ENCODE measurements at regions not wholly inside any gene's neighbourhood (a gene's known extent, or its start where the extent isn't known, plus 50 kb on each side); places are given as distances from the start of the nearest gene placed in this dataset.
"Not testable (repeated sequence)": the region's sequence is repeated elsewhere in the genome, so short reads cannot be mapped to it uniquely, and the experiment has no call there.

DNA sequence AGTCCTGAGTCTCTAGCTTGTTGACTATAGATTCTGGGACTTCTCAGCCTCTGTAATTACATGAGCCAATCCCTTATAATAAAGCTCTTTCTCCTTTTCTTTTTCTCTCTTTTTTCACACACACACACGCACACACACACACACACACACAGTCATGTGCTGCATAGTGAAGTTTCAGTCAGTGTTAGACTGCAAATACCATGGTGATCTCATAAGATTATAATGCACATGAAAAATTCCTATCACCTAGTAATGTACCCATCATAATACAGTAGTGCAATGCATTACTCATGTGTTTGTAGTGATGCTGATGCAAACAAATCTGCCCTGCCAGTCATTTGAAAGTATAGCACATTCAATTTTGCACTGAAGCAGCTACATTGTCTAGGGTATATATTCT, 558.2 kb downstream of the SUCLG1 start:
- intact Hi-C loops (cut with micrococcal nuclease): no loop called here

- intact Hi-C loops (cut with micrococcal nuclease): no loop called here
These were observed 559.8 kb downstream of the SUCLG1 start for GRCh38 chr2:83899271-83899670.

DNA sequence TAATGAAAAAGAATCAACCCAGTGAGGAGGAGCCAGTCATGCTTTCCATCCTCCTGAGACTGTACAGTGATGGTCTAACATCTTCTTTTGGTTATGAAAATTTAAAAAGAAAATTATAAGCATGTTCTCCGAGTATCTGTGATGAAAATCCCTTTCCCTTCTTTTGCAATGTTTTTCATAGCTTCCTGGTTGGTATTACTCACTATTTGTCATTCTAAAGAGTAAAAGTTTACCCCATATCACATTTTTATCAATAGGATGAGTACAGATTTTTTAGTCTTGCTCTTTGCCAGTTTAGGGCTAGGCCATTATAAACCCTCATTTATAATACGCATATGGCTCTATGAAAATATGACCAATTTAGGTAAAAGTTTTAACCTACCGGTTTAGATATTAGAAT, 564.1 kb downstream of the SUCLG1 start:
- intact Hi-C loops (cut with micrococcal nuclease): no loop called here

DNA sequence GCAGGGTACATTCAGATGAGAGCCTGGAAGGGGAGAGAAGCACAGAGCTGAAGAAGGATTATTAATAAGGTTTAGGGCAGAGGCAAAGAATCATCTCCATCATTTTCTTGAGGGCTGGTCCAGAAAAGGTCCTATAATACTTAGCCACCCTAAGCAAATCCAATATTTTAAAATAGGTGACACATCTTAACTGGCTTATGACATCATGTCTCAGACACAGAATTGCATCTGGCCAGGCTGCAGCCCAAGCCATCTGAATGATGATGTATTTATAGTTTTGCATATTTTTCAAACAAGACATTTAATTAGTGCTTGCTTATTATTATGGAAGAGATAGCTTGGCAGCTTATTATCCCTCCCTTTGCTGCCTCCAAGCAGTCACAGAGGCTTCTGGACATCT, 571.3 kb downstream of the SUCLG1 start:
- intact Hi-C loops (cut with micrococcal nuclease): no loop called here

- intact Hi-C loops (cut with micrococcal nuclease): no loop called here
These were observed 580.0 kb downstream of the SUCLG1 start for GRCh38 chr2:83879127-83879526.

DNA sequence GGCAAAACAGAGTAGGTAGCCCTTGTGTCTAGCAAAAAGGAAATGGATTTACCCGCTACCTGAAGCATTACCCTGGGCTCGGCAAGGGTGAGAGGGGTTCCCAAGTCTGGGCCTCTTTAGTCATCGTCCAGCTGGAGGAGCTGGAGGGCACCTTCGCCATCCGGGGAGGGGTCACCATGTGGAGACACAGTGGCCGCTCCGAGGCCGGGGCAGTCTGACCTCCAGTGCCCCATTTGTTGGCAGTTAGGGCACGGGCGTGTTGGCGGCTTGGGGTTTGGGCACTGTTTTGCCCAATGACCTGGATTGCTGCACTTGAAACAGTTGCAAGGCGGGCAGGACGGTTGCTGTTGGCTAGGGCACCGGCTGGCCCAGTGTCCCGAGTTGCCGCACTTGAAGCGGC, 581.8 kb downstream of the SUCLG1 start:
- intact Hi-C loops (cut with micrococcal nuclease): not testable (repeated sequence)

DNA sequence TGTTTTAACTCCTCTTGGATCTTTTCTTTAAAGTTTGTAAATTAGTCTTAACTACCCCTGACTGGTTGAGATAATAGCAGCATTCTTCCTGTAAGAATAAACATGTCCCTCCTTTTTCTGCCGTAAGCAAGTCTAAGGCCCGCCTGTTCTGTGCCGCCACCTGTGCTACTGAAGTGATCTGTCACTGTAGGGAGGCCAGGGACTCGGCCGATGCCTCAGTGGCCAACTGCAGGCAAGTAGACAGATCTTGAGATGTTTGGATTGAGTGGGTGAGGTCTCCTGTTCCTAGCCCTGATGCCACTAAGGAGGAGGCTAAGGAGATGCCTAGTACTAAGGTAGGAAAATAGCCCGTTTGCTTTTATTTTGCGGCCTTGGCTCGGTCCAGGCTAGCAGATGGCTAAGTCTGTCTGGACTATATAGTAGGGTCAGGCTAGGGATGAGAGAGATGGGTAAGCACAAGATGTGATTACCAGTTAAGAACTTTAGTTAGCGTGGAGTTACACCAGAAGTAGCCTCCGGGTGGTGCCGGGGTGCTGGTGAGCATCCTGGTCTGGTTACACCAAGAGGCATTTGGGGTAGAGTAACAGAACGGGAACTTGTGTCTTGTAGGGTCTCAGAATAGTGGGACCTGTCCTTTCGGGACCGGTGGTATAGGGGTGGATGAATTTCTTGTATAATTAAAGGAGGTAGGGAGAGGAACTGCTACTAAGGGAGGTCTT, 584.2 kb downstream of the SUCLG1 start:
- intact Hi-C loops (cut with micrococcal nuclease): no loop called here

DNA sequence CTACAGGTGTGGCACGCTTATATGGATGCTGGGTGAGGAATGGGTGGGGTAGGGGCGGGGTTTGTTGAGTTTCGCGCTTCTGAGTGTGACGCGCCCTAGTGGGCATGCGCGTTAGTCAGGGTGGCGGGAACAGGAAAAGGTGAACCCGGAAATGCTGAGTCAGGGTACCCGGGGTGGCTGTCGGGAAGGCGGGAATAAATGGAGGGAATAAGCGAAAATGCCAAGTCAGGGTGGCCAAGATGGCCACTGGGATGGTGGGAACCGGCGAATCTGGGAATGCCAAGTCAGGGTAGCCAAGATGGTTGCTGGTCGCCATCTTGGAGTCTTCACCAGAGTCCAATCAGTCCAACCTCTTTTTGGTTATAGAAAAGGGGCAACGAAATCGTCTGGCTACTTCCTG, 585.0 kb downstream of the SUCLG1 start:
- intact Hi-C loops (cut with micrococcal nuclease): no loop called here

DNA sequence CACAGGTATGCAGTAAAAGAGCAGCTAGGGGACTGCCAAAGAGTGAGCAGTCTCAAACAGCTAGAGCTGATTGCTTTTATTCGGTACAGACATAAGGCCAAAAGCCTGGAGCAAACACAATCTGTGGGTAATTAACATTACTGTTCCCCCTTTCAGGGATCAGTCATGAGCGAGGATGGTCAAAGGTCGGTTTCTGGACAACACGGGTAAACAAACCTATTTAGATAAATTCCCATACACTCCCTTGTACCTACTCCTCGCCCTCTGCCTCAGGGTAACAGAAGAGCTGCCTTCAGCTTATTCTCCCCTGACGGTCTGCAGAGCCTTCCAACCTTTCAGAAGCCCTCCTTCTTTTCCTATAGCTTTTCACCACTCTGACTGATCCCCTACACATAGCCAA, 586.0 kb downstream of the SUCLG1 start:
- intact Hi-C loops (cut with micrococcal nuclease): no loop called here

DNA sequence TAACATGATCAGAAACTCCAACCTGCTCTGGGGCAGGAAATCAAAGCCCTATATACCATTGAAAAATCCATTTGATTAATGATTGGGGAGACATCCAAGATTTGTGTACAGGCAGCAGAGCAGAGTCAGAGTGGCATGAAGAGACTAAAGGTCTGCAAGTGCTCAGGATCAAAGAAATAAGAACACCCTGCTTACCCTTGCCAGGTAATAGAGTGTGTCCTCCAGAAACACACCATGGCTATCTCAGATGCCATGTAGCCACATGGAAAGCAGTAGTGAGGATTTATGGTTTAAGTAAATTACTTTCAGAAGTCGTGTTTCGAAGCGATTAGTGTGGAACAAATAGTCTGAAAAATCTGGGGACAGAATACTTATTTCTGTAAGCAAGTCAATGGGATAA, 592.9 kb downstream of the SUCLG1 start:
- intact Hi-C loops (cut with micrococcal nuclease): no loop called here

DNA sequence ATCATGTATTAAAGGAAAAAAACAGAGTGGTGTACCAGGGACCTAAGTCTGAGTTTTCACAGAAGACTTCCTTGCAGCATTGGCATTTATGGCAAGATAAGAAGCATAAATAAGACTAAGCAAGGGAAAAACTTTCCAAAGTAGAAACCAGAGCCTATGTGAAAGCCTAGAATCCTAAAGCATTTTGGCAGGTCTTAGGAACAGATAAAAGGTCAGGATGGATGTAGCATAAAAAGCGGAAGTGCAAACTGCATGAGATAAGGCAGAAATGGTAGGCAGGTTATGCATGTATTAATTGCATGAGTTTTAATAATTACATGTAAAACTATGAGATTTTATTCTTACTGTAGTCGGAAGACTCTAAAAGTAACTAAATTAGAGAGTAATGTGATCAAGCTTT, 596.5 kb downstream of the SUCLG1 start:
- intact Hi-C loops (cut with micrococcal nuclease): no loop called here

DNA sequence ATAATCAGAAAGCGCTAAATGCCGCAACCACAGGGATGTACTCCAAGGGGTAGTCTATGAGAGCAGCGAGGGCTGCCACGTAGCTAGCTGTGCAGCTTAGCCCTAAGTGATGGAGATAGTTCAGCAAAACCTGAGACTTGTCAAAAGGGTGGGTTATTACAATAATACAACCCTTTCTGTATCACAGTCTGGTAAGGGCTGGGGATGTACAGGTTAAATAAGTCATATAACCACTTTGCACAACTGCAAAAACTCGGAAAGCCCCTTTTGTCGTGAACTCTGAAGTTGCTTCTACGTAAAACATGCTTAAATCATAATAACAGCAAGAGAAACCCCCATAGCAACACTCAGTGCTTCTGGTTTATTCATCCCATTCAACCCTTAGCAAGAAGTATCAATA, 598.8 kb downstream of the SUCLG1 start:
- intact Hi-C loops (cut with micrococcal nuclease): no loop called here

DNA sequence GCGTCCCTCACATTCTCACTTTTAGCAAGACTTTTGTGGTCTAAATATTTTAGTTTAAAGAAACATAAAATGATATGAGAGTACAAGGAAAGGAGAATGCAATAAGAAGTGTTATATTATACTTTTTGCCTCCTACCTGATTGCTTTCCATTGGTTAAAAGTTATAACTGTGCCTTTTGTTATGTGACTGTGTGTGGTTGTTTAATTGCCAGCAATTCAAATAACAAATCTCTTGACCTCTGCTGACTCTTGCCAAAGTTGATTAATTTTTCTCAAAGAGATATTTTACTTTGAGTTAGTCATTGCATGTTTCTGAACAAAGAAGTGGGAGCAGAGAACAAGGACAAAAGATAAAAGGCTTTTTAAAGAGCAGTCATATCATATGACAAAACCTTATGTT, 599.5 kb downstream of the SUCLG1 start:
- intact Hi-C loops (cut with micrococcal nuclease): no loop called here

DNA sequence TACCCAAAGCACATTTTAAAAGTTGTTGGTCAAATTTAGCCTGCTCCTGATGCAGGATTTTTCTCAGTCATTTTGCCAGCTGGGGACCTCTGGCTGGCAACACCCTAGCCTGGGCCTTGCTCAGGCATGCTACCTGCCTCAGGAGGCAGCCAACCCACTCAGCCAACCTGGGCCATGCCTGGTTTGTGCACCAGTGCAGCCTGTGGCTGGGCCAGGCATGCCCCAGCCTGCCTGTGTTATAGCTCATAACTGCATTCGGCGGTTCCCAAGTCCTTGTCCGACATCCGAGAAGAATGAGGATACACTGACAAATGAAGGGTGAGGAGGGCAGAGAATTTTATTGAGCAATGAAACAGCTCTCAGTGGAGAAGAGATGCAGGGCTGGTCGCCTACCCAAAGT, 608.0 kb downstream of the SUCLG1 start:
- intact Hi-C loops (cut with micrococcal nuclease): no loop called here

- intact Hi-C loops (cut with micrococcal nuclease): no loop called here
These were observed 608.9 kb downstream of the SUCLG1 start for GRCh38 chr2:83850071-83850725.

- intact Hi-C loops (cut with micrococcal nuclease): no loop called here
These were observed 614.6 kb downstream of the SUCLG1 start for GRCh38 chr2:83844490-83844889.

DNA sequence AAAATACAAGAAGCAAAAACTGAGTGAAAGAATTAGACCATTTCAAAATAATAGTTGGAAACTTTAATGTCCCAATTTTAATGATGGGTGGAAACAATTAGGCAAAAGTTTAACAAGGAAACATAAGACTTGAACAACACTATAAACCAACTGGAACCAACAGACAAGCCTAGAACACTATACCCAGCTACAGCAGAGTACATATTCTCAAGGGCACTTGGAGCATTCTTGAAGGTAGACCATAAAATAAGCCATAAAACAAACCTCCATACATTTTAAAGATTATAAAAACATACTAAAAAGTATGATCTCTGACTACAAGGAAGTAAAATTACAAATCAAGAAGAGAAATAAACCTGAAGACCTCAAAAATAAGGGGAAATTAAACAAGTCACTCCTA, 616.7 kb downstream of the SUCLG1 start:
- intact Hi-C loops (cut with micrococcal nuclease): no loop called here

GRCh38 chr2:83837823-83838222, 621.3 kb downstream of the SUCLG1 start:
- intact Hi-C loops (cut with micrococcal nuclease): no loop called here

DNA sequence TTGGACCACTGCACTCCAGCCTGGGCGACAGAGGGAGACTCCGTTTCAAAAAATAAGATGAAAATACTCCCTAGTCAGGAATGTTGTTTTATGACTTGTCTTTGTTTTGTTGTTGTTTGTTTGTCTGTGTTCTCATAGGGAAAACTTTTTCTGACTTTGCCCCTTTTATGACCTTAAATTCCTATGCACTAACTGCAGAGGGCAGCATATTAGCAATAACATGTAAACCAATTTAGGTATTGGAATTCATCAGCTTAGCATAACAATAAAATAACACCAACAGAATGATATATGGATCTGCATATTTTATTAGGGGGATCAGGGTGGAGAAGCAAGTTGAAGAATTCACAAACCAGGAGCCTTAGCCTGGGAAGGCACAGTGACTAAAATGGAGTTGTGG, 631.5 kb downstream of the SUCLG1 start:
- intact Hi-C loops (cut with micrococcal nuclease): no loop called here

GRCh38 chr2:83826577-83826976, 632.5 kb downstream of the SUCLG1 start:
- intact Hi-C loops (cut with micrococcal nuclease): no loop called here

GRCh38 chr2:83823229-83823628, 635.9 kb downstream of the SUCLG1 start:
- intact Hi-C loops (cut with micrococcal nuclease): no loop called here

DNA sequence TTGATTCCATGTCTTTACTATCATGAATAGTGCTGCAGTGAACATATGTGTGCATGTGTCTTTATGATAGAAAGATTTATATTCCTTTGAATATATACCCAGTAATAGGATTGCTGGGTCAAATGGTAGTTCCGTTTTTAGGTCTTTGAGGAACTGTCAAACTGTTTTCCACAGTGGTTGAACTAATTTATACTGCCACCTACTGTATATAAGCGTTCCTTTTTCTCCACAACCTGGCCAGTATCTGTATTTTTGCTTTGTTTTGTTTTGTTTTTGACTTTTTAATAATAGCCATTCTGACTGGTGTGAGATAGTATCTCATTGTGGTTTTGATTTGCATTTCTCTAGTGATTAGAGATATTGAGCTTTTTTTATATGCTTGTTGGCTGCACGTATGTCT, 641.6 kb downstream of the SUCLG1 start:
- intact Hi-C loops (cut with micrococcal nuclease): no loop called here

DNA sequence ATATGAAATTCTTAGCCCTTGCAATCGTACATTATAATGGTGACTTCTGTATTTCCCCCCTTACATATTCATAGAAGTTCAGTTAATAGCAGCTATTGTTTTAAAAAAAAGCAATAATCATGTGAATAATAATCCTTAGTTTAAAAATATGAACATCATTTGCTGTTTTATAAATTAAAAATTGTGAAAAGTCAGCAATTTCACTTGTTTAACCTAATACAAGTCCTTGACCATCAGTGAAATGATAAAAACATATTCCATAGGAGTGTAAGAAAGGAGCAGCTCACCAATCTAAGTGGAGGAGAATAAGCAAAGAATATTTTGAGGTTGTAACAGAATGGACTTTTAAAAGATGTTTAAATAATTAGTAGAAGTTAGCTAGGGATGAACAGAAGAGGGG, 650.2 kb downstream of the SUCLG1 start:
- intact Hi-C loops (cut with micrococcal nuclease): no loop called here
